ENCODE measurements at regions not wholly inside any gene's neighbourhood (a gene's known extent, or its start where the extent isn't known, plus 50 kb on each side); places are given as distances from the start of the nearest gene placed in this dataset.

DNA sequence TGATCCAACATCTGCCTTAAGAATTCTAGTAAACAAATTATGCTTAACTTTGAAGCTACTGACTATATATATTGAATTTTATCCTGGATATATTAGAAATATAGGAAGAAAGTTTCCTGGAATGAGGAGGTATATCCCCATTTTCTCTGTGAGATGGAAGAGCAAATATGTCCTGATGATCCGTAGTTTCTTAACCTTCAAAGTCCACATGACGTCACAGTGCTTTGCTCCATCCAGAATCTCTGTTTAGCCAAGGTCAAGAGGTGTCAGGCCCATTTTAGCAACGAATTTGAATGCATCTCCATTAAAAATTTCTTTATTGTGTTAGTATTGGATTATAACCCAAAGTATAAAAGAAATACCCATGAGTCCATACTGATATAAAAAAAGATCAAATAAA lies 162.5 kb downstream of the PRL start:
- no peaks in the 10 kb centered on the region for H3K9me3 ChIP-seq (ENCODE audit: control insufficient read depth, insufficient read depth, low read length)
- ChIA-PET CTCF (no interaction called here), POLR2A (ENCODE audit: unreplicated experiment) (no interaction called here)
- TF ChIP-seq MAZ (IDR thresholded peaks at IDR 0.05; ENCODE audit: borderline replicate concordance, low read depth, low read length) (no peak), POLR2A (IDR thresholded peaks at IDR 0.05; ENCODE audit: low read depth, low read length) (no peak), BHLHE40 (IDR thresholded peaks at IDR 0.05; ENCODE audit: low read depth, low read length) (no peak), MAFK (IDR thresholded peaks at IDR 0.05; ENCODE audit: low read depth, low read length) (no peak), MXI1 (IDR thresholded peaks at IDR 0.05; ENCODE audit: borderline replicate concordance, low read depth, low read length) (no peak), CHD1 (IDR thresholded peaks at IDR 0.05; ENCODE audit: low read depth, low read length) (no peak), RFX5 (IDR thresholded peaks at IDR 0.05; ENCODE audit: low read depth, low read length) (no peak), FOS (IDR thresholded peaks at IDR 0.05; ENCODE audit: low read depth, low read length) (no peak), RAD21 (IDR thresholded peaks at IDR 0.05; ENCODE audit: low read length) (no peak), RCOR1 (IDR thresholded peaks at IDR 0.05; ENCODE audit: insufficient replicate concordance, low read length) (no peak), SMC3 (IDR thresholded peaks at IDR 0.05; ENCODE audit: low read depth, low read length) (no peak), CEBPB (IDR thresholded peaks at IDR 0.05; ENCODE audit: low read depth, low read length) (no peak), NFE2L2 (IDR thresholded peaks at IDR 0.05; ENCODE audit: low read depth, low read length) (no peak)
- TF ChIP-seq, protein P1, sequence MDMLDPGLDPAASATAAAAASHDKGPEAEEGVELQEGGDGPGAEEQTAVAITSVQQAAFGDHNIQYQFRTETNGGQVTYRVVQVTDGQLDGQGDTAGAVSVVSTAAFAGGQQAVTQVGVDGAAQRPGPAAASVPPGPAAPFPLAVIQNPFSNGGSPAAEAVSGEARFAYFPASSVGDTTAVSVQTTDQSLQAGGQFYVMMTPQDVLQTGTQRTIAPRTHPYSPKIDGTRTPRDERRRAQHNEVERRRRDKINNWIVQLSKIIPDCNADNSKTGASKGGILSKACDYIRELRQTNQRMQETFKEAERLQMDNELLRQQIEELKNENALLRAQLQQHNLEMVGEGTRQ (IDR thresholded peaks at IDR 0.05; ENCODE audit: low read depth, low read length): no peak
- TF ChIP-seq, protein P2, sequence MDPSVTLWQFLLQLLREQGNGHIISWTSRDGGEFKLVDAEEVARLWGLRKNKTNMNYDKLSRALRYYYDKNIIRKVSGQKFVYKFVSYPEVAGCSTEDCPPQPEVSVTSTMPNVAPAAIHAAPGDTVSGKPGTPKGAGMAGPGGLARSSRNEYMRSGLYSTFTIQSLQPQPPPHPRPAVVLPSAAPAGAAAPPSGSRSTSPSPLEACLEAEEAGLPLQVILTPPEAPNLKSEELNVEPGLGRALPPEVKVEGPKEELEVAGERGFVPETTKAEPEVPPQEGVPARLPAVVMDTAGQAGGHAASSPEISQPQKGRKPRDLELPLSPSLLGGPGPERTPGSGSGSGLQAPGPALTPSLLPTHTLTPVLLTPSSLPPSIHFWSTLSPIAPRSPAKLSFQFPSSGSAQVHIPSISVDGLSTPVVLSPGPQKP (IDR thresholded peaks at IDR 0.05; ENCODE audit: borderline replicate concordance, low read depth, low read length): no peak
- TF ChIP-seq, protein P3, sequence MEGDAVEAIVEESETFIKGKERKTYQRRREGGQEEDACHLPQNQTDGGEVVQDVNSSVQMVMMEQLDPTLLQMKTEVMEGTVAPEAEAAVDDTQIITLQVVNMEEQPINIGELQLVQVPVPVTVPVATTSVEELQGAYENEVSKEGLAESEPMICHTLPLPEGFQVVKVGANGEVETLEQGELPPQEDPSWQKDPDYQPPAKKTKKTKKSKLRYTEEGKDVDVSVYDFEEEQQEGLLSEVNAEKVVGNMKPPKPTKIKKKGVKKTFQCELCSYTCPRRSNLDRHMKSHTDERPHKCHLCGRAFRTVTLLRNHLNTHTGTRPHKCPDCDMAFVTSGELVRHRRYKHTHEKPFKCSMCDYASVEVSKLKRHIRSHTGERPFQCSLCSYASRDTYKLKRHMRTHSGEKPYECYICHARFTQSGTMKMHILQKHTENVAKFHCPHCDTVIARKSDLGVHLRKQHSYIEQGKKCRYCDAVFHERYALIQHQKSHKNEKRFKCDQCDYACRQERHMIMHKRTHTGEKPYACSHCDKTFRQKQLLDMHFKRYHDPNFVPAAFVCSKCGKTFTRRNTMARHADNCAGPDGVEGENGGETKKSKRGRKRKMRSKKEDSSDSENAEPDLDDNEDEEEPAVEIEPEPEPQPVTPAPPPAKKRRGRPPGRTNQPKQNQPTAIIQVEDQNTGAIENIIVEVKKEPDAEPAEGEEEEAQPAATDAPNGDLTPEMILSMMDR (conservative IDR thresholded peaks at IDR 0.05; ENCODE audit: low read depth, low read length): no peak
- no peak overlapping the region for H3K18ac ChIP-seq (ENCODE audit: low read depth, low read length)
- H2BK15ac ChIP-seq (ENCODE audit: low read depth, low read length): no peak overlapping the region
- no peak overlapping the region for H3K23ac ChIP-seq (ENCODE audit: low read depth, low read length)
- H3K4me3 ChIP-seq (ENCODE audit: insufficient read depth, low read depth, low read length): no peak overlapping the region
- no TSS peak for BruUV-seq (replicated peaks)
- no peaks in the 10 kb centered on the region for H3K79me1 ChIP-seq (ENCODE audit: low read depth in 1 of 2, low read length in 2 of 2)
- no peaks in the 10 kb centered on the region for H3K27me3 ChIP-seq (ENCODE audit: control insufficient read depth, insufficient read depth, low read length)
- intact Hi-C loops (cut with micrococcal nuclease) (no loop called here), dilution Hi-C loops (cut with HindIII; ENCODE audit: low sequenced_read_pairs, unreplicated experiment) (no loop called here), in situ Hi-C loops (cut with MboI; ENCODE audit: low sequenced_read_pairs) (loop anchor here (25.0 kb wide), 1 partner anchor 1572 kb away; no protein-coding TSS in a partner anchor)
- ATAC-seq (ENCODE audit: low read depth) (no peak), DNase-seq (no peak)
- no peaks in the 10 kb centered on the region; the same call in 1 of the 2 replicates for H3K36me3 ChIP-seq (ENCODE audit: control insufficient read depth, insufficient read depth, low read length)
- no peak overlapping the region for H3K4me2 ChIP-seq (ENCODE audit: low read depth, low read length)
- no peak overlapping the region for H4K5ac ChIP-seq (ENCODE audit: low read depth, low read length)
- no peak overlapping the region for H2BK120ac ChIP-seq (ENCODE audit: low read depth, low read length)
- whole genome bisulfite sequencing, 2 experiments (ENCODE audit: extremely low coverage in 2 of 2, insufficient read length in 1 of 2): no CpG with 5 or more reads among the region's 3 CpGs
- H2AFZ ChIP-seq (replicated peaks; ENCODE audit: low read length, poor library complexity): no peak overlapping the region
- no peak overlapping the region for H3K4ac ChIP-seq (ENCODE audit: low read depth, low read length)
- H4K20me1 ChIP-seq (ENCODE audit: insufficient read depth, low read length): no peaks in the 10 kb centered on the region
- no peak overlapping the region for H3K27ac ChIP-seq (ENCODE audit: insufficient read depth, low read length)
- H4K91ac ChIP-seq (ENCODE audit: insufficient read depth, low read depth, low read length): no peak overlapping the region
- no peak overlapping the region for H3K9ac ChIP-seq (ENCODE audit: low read depth, low read length)
- no peak overlapping the region for H2AK5ac ChIP-seq (ENCODE audit: low read depth, low read length)
- no peak overlapping the region for H4K8ac ChIP-seq (ENCODE audit: low read depth in 2 of 2, low read length in 2 of 2)
- H3K4me1 ChIP-seq (ENCODE audit: control insufficient read depth, insufficient read depth, low read length): no peaks in the 10 kb centered on the region
- no peak overlapping the region for H2BK5ac ChIP-seq (ENCODE audit: low read depth, low read length, poor library complexity, severe bottlenecking)
- no peak overlapping the region for H3K14ac ChIP-seq (replicated peaks; ENCODE audit: low read depth, low read length)
- no peak overlapping the region for H2AK9ac ChIP-seq (replicated peaks; ENCODE audit: low read depth, low read length, poor library complexity)
- H2BK20ac ChIP-seq (ENCODE audit: low read depth, low read length): no peak overlapping the region
- no peaks in the 10 kb centered on the region for H3K9me1 ChIP-seq (ENCODE audit: insufficient read depth, low read length)
- no peak overlapping the region for H3K56ac ChIP-seq (ENCODE audit: extremely low read depth, insufficient read depth, low read length)
